ENCODE measurements at regions not wholly inside any gene's neighbourhood (a gene's known extent, or its start where the extent isn't known, plus 50 kb on each side); places are given as distances from the start of the nearest gene placed in this dataset.

DNA sequence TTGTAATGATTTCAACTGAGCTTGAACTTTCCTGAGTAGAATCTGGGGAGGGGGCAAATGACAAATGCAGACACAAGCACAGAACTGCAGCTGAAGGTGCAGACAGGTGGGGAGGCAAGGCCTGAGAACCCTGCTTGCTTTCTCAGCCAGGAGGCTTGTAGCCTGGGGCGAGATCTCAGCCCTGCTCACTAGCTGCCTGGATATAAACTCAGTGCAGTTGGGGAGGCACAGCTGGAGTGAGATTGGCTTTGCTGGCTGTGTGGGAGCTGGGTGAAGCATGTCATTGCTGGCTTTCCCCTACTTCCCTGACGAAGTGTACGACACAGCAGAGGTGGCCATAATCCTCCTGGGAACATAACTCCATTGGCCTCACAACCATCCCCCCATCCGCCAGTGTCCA is 55.5 kb upstream of the NEXMIF start:
- TF ChIP-seq Cebpa-rat (IDR thresholded peaks at IDR 0.05): no peak
- Histone ChIP-seq H3K9ac (no peak overlapping the region), H3K27me3 (peaks cover 51% of the 10 kb centered on the region), H3K4me1 (no peaks in the 10 kb centered on the region), H3K4me2 (no peak overlapping the region), H3K9me3 (peaks cover 11% of the 10 kb centered on the region; the same call in 1 of the 2 replicates), H3K27ac (no peak overlapping the region), H4K20me1 (no peaks in the 10 kb centered on the region), H3K36me3 (no peaks in the 10 kb centered on the region), H3K4me3 (no peak overlapping the region)

Data from BLaER1 (cell line).